RWPE1 (cell line): ENCODE measurements at regions not wholly inside any gene's neighbourhood (a gene's known extent, or its start where the extent isn't known, plus 50 kb on each side); places are given as distances from the start of the nearest gene placed in this dataset.

Experiments used
- CTCF ChIA-PET: fragments of 350-600 bp; sonication (Branson Sonifier 250); formaldehyde crosslinking; extraction: SDS; loops from one replicate; lab custom pipeline; 2021; lab: Yijun Ruan, JAX
- POLR2A ChIA-PET: fragments of 400-600 bp; formaldehyde crosslinking; extraction: SDS; loops from one replicate; lab custom pipeline; 2020; ENCODE audit warnings: antibody characterized with exemption; ENCODE audit not compliant: low non-redundant PET; lab: Yijun Ruan, JAX
- DNase-seq: peaks from one replicate; pipeline ENCODE4 v3.0.0; 2012; ENCODE audit warnings: low spot score
- H3K27ac ChIP-seq: fragments of 450-650 bp; 2 replicates; pipeline ENCODE4 v1.5.1; 2017
- TF ChIP-seq, protein P1 (sequence below): fragments of 450-650 bp; conservative IDR thresholded peaks from 2 replicates; pipeline ENCODE4 v1.5.1; 2017; ENCODE audit warnings: low read depth, mild to moderate bottlenecking

DNA sequence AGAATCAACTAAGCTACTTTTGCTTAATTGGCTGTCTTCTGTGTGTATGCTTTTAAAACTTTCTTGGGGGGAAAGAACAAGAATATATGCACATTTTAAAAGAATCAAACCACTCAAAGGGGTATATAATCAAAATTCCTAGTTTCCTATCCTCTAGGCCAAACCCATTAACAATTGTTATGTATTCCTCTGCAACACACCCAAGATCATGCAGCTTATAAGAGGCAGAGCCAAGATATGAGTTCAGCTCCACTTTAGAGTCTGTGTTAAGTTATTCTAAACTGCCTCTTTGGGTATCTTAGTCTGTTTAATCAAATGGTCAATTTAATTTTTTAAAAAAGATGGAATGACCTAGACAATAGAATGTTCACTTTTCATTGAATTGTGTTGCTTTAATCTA, 326.1 kb upstream of the IL12A start:
- no peak overlapping the region for H3K27ac ChIP-seq
- ChIA-PET CTCF (no interaction called here), POLR2A (no interaction called here)
- TF ChIP-seq, protein P1, sequence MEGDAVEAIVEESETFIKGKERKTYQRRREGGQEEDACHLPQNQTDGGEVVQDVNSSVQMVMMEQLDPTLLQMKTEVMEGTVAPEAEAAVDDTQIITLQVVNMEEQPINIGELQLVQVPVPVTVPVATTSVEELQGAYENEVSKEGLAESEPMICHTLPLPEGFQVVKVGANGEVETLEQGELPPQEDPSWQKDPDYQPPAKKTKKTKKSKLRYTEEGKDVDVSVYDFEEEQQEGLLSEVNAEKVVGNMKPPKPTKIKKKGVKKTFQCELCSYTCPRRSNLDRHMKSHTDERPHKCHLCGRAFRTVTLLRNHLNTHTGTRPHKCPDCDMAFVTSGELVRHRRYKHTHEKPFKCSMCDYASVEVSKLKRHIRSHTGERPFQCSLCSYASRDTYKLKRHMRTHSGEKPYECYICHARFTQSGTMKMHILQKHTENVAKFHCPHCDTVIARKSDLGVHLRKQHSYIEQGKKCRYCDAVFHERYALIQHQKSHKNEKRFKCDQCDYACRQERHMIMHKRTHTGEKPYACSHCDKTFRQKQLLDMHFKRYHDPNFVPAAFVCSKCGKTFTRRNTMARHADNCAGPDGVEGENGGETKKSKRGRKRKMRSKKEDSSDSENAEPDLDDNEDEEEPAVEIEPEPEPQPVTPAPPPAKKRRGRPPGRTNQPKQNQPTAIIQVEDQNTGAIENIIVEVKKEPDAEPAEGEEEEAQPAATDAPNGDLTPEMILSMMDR, result no peak
- DNase-seq, result no peak

DNA sequence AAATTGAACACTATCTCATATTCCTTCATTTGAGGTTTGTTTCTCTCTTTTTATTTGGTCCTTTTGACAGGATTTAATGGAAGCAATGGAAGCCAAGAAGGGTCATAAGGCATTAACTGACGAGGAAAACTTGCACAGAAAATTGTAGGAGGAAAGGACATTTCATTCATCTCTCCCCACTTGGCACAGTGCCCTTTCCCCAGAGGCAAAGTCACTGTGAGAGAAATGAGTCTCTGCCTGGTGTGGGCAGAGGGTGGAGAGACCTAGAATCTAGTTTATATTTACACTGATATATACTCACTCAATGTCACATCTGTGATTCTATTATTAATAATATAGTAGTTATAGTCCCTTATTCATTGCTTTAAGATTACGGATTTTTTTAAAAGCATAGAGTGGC, 324.6 kb upstream of the IL12A start:
- TF ChIP-seq, protein P1, result no peak
- ChIA-PET CTCF (interaction anchor here (0.6 kb wide), 1 partner anchor 354 kb away, joined by 3 read pairs; no protein-coding TSS in a partner anchor), POLR2A (no interaction called here)
- DNase-seq, result no peak
- no peak overlapping the region for H3K27ac ChIP-seq

DNA sequence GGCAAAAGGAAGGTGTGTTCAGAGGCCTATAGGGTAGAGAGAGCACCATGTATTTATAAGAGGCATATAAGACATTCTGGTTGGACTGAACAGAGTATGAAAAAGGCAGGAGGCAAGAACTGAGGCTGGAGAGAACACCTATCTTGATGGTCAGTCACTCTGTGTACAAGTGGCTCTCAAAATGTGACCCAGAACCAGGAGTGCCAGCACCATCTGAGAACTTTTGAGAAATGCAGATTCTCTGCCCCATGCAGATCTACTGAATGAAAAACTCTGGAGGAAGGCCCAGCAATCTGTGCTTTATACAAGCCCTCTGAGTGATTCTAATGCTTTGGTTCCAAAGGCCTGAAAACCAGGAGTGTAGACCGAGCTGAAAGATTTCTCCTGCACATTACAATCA, 324.0 kb upstream of the IL12A start:
- TF ChIP-seq, protein P1, result no peak
- no peak overlapping the region for H3K27ac ChIP-seq
- DNase-seq, result no peak
- ChIA-PET CTCF (no interaction called here), POLR2A (no interaction called here)

DNA sequence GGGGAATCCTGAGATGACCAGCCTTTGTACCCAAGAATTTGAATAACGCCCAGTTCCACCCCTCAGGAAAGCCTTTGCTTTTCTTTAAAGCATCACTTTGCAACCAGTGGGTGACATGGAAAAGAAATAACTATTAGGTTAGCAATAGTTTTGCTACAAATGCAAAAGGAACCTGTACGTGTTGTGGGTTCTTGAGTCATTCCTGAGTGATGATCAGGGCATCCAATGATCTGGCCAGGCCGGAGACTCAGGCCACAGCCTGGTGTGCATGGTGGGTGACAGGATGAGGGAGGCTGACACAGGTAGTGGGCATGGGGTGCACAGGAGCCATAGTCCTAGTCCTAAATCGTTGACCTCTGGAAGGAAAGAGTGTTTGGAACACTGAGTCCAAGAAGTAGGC, 321.4 kb upstream of the IL12A start:
- TF ChIP-seq, protein P1, result no peak
- ChIA-PET CTCF (no interaction called here), POLR2A (no interaction called here)
- H3K27ac ChIP-seq, result no peak overlapping the region
- no peak for DNase-seq

DNA sequence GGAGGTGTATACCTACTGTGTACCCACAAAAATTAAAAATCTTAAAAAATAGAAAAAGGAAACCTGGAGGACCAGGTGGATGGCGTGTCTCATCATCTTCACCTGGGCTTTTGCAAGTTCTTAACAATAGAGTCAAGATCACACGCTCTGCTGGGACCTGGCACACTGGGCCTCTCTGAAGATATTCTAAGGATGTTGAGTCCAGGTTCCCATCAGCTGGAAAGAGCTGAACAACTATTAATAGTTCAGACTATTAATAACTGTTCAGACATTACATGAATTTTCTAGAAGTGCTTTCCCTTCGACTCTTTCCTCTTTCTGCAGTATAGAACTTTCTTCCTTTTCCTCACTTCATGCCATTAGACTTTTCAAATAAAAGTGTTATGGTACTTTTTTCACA, 320.2 kb upstream of the IL12A start:
- CTCF ChIA-PET, result no interaction called here
- H3K27ac ChIP-seq, result no peak overlapping the region
- DNase-seq, result no peak
- TF ChIP-seq, protein P1, result no peak
- POLR2A ChIA-PET, result no interaction called here

DNA sequence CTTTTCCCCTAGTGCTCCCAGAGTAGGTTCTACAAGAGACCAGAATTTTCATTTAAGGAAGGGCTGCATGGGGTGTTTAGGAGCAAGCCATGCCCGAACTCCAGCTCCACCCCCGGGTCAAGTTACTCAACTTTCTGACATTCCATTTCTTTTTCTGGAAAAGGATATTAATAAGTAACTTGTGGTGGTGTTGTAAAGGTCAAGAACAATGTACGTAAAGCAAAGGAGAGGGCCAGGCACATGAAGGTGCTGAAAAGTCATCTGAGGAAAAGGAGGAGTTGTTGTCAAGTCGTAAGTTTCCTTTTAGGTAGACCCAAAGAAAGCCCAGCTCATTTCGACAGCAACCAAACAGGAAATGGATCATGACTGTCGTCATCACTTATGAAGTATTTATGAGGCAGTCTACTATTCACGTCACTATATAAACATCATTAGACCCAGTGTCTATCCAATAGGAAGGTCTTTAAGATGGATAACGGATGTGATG, 319.6 kb upstream of the IL12A start:
- no peak for DNase-seq
- ChIA-PET POLR2A (no interaction called here), CTCF (interaction anchor here (0.6 kb wide), 1 partner anchor 86 kb away, joined by 3 read pairs; no protein-coding TSS in a partner anchor)

More for the DNA sequence above, 319.6 kb upstream of the IL12A start:
- no peak overlapping the region for H3K27ac ChIP-seq
- TF ChIP-seq, protein P1, result no peak
